MM.1S (cell line): ENCODE measurements at regions not wholly inside any gene's neighbourhood (a gene's known extent, or its start where the extent isn't known, plus 50 kb on each side); places are given as distances from the start of the nearest gene placed in this dataset.

Experiments used
- DNase-seq: peaks from one replicate; pipeline ENCODE4 v3.0.0-alpha.2; 2015
- H2AFZ ChIP-seq: fragments of 300-600 bp; sonication (generic); 2 replicates; pipeline ENCODE4 v1.6.0; 2016; ENCODE audit warnings: antibody characterized with exemption, low read length
- H3F3A ChIP-seq: fragments of 300-600 bp; sonication (generic); 2 replicates; pipeline ENCODE4 v1.6.1; 2016; ENCODE audit warnings: mild to moderate bottlenecking, antibody characterized with exemption, low read length, moderate library complexity, mixed read lengths; ENCODE audit not compliant: insufficient read depth
- H3K27ac ChIP-seq: fragments of 300-600 bp; sonication (generic); 2 replicates; pipeline ENCODE4 v1.5.1; 2016; ENCODE audit warnings: mild to moderate bottlenecking, low read length
- H3K27me3 ChIP-seq: fragments of 300-600 bp; sonication (generic); replicated peaks from 2 replicates; pipeline ENCODE4 v1.6.0; 2016; ENCODE audit warnings: low read length; ENCODE audit not compliant: insufficient read depth
- H3K36me3 ChIP-seq: fragments of 300-600 bp; sonication (generic); replicated peaks from 2 replicates; pipeline ENCODE4 v1.6.1; 2016; ENCODE audit warnings: mild to moderate bottlenecking, low read length, mixed read lengths; ENCODE audit not compliant: insufficient read depth
- H3K4me1 ChIP-seq: fragments of 300-600 bp; sonication (generic); 2 replicates; pipeline ENCODE4 v1.6.1; 2016; ENCODE audit warnings: low read length, mixed read lengths
- H3K4me2 ChIP-seq: fragments of 300-600 bp; sonication (generic); 2 replicates; pipeline ENCODE4 v1.6.0; 2016; ENCODE audit warnings: low read depth, low read length
- H3K4me3 ChIP-seq: fragments of 300-600 bp; sonication (generic); 2 replicates; pipeline ENCODE4 v1.5.1; 2016; ENCODE audit warnings: low read length, mixed read lengths
- H3K79me2 ChIP-seq: fragments of 300-600 bp; sonication (generic); 2 replicates; pipeline ENCODE4 v1.6.1; 2016; ENCODE audit warnings: mixed run types, low read length, mixed read lengths
- H3K9ac ChIP-seq: fragments of 300-600 bp; sonication (generic); 2 replicates; pipeline ENCODE4 v1.6.1; 2016; ENCODE audit warnings: low read length, mixed read lengths
- H3K9me2 ChIP-seq: fragments of 300-600 bp; sonication (generic); replicated peaks from 2 replicates; pipeline ENCODE4 v1.6.1; 2016; ENCODE audit warnings: mild to moderate bottlenecking, low read length, mixed read lengths; ENCODE audit not compliant: insufficient read depth
- H3K9me3 ChIP-seq: fragments of 300-600 bp; sonication (generic); replicated peaks from 2 replicates; pipeline ENCODE4 v1.6.1; 2016; ENCODE audit warnings: mild to moderate bottlenecking, low read length, mixed read lengths; ENCODE audit not compliant: insufficient read depth
- H4K20me1 ChIP-seq: fragments of 300-600 bp; sonication (generic); 2 replicates; pipeline ENCODE4 v1.6.1; 2016; ENCODE audit warnings: mild to moderate bottlenecking, low read length, moderate library complexity, mixed read lengths; ENCODE audit not compliant: insufficient read depth
- EZH2 ChIP-seq: fragments of 300-600 bp; sonication (generic); optimal IDR thresholded peaks from 2 replicates; pipeline ENCODE3; 2017; ENCODE audit warnings: low read depth, mild to moderate bottlenecking, antibody characterized with exemption, low read length, mixed read lengths
- EZH2phosphoT487 ChIP-seq: fragments of 300-600 bp; sonication (generic); IDR thresholded peaks from 2 replicates; pipeline ENCODE4 v1.6.1; 2018; ENCODE audit warnings: antibody characterized with exemption, low read length
- TF ChIP-seq, protein P1 (sequence below): fragments of 300-600 bp; sonication (generic); IDR thresholded peaks from 2 replicates; pipeline ENCODE4 v1.5.1; 2016; ENCODE audit warnings: antibody characterized with exemption, low read length, mixed read lengths

DNA sequence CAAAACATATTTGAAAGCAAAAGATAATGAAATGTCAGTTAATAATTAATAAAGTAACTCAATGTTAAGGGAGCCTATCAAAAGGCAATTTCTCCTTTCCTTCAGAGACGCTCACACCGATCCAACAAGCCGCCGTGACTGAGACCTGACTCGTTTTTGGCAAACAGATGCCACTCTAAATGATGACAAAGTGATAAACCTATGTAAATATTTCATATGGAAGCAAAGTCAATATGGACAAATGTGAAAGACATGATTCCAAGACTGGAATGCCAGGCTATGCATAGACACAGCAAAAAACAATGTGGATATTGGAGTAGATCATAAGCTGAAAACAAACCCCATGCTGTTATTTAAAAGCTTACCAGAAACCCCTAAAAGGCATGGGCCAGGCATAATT is 137.2 kb upstream of the SUCLG2 start:
- Histone ChIP-seq H3K9me3 (no peaks in the 10 kb centered on the region), H3K4me2 (no peak overlapping the region), H3K79me2 (no peaks in the 10 kb centered on the region), H3K27me3 (no peaks in the 10 kb centered on the region), H4K20me1 (no peaks in the 10 kb centered on the region), H3K4me3 (no peak overlapping the region), H3K9me2 (no peaks in the 10 kb centered on the region), H3K4me1 (peaks cover 6% of the 10 kb centered on the region), H3K36me3 (no peaks in the 10 kb centered on the region), H2AFZ (no peak overlapping the region), H3F3A (0 out of 2 replicates have a peak, but pooled peaks cover 3% of the 10 kb centered on the region), H3K9ac (no peak overlapping the region), H3K27ac (no peak overlapping the region)
- TF ChIP-seq EZH2: no peak
- TF ChIP-seq, protein P1, sequence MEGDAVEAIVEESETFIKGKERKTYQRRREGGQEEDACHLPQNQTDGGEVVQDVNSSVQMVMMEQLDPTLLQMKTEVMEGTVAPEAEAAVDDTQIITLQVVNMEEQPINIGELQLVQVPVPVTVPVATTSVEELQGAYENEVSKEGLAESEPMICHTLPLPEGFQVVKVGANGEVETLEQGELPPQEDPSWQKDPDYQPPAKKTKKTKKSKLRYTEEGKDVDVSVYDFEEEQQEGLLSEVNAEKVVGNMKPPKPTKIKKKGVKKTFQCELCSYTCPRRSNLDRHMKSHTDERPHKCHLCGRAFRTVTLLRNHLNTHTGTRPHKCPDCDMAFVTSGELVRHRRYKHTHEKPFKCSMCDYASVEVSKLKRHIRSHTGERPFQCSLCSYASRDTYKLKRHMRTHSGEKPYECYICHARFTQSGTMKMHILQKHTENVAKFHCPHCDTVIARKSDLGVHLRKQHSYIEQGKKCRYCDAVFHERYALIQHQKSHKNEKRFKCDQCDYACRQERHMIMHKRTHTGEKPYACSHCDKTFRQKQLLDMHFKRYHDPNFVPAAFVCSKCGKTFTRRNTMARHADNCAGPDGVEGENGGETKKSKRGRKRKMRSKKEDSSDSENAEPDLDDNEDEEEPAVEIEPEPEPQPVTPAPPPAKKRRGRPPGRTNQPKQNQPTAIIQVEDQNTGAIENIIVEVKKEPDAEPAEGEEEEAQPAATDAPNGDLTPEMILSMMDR: no peak
- no peak for TF ChIP-seq EZH2phosphoT487
- no peak for DNase-seq

DNA sequence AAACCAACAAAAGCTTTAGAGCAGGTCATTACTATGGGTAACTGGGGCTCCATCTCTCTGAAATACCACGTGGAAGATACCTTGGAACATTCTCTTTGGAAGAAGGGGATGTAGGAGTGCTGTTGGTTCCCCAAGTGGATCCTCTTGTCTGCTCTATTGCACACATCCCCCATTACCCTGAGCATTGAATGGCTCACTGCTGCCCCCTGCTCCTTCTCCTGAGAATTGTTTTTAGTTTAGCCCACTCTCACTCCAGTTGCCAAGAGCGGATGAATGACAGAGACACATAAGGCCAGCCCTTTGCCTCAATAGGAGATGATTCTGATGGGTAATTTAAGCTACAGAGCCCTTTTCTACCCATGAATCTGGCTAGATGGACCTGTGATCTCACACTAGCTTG is 135.6 kb upstream of the SUCLG2 start:
- TF ChIP-seq, protein P1: peak; percentile 72
- no peak for TF ChIP-seq EZH2
- no peak overlapping the region for H3K4me3 ChIP-seq
- no peak overlapping the region for H3K4me2 ChIP-seq
- H2AFZ ChIP-seq: no peak overlapping the region
- H3K9me2 ChIP-seq: no peaks in the 10 kb centered on the region
- no peaks in the 10 kb centered on the region for H4K20me1 ChIP-seq
- H3K9me3 ChIP-seq: no peaks in the 10 kb centered on the region
- no peak overlapping the region for H3K9ac ChIP-seq
- no peaks in the 10 kb centered on the region for H3K4me1 ChIP-seq
- H3K27me3 ChIP-seq: no peaks in the 10 kb centered on the region
- H3K27ac ChIP-seq: no peak overlapping the region
- peak; percentile 41 for DNase-seq
- no peaks in the 10 kb centered on the region for H3K79me2 ChIP-seq
- H3F3A ChIP-seq: no peaks in the 10 kb centered on the region
- H3K36me3 ChIP-seq: no peaks in the 10 kb centered on the region

DNA sequence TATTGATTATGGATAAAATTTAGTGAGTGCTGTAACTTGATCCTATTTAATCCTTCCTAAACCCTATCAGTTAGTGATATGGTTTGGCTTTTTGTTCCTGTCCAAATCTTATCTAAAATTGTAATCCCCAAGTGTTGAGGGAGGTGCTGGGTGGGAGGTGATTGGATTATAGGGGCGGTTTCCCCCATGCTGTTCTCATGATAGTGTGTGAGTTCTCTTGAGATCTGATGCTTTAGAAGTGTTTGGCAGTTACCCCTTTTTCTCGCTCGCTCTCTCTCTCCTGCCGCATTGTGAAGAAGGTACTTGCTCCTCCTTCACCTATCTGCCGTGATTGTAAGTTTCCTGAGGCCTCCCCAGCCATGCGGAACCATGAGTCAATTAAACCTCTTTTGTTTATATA is 134.0 kb upstream of the SUCLG2 start:
- no peaks in the 10 kb centered on the region for H3K9me3 ChIP-seq

More for the DNA sequence above, 134.0 kb upstream of the SUCLG2 start:
- Histone ChIP-seq H3K36me3 (no peaks in the 10 kb centered on the region), H3K27me3 (no peaks in the 10 kb centered on the region), H3K79me2 (no peaks in the 10 kb centered on the region), H3K4me1 (no peaks in the 10 kb centered on the region), H3F3A (no peaks in the 10 kb centered on the region), H3K4me3 (no peak overlapping the region), H2AFZ (no peak overlapping the region), H3K4me2 (no peak overlapping the region), H3K9me2 (no peaks in the 10 kb centered on the region), H4K20me1 (no peaks in the 10 kb centered on the region), H3K9ac (no peak overlapping the region), H3K27ac (no peak overlapping the region)
- no peak for DNase-seq
- TF ChIP-seq EZH2: no peak
- TF ChIP-seq EZH2phosphoT487: no peak
- TF ChIP-seq, protein P1: no peak
